Heart left ventricle (tissue), 16 donors: ENCODE measurements at regions not wholly inside any gene's neighbourhood (a gene's known extent, or its start where the extent isn't known, plus 50 kb on each side); places are given as distances from the start of the nearest gene placed in this dataset.

Source experiments
- ATAC-seq, 4 donors: fragments of 200-7000 bp; cut with Tn5 transposase; one replicate each; pipeline ENCODE4 v1.9.1; 2020 to 2022; ENCODE audit warnings: moderate library complexity in 4 of 4, mild to moderate bottlenecking in 3 of 4, moderate number of reproducible peaks in 1 of 4
- DNase-seq, 5 donors: peaks; one replicate each; pipeline ENCODE4 v3.0.0-alpha.2; 2020
- H3K27ac ChIP-seq, 12 donors: fragments of 200-600 bp; sonication (generic) in 4 of 12; one replicate each; pipeline versions ENCODE4 v1.5.0 to v1.8.0; 2016 to 2022; ENCODE audit warnings: mild to moderate bottlenecking in 2 of 12
- H3K27me3 ChIP-seq, 9 donors: fragments of 200-600 bp; sonication (generic) in 2 of 9; one replicate each; pipeline versions ENCODE4 v1.5.1 to v1.8.0; 2016 to 2022; ENCODE audit warnings: mild to moderate bottlenecking in 3 of 9
- H3K36me3 ChIP-seq, 9 donors: fragments of 200-600 bp; sonication (generic) in 2 of 9; one replicate each; pipeline versions ENCODE4 v1.5.0 to v1.8.0; 2018 to 2022; ENCODE audit warnings: mild to moderate bottlenecking in 2 of 9
- H3K4me1 ChIP-seq, 12 donors: fragments of 200-600 bp; sonication (generic) in 4 of 12; one replicate each; pipeline versions ENCODE4 v1.5.0 to v1.8.0; 2016 to 2022; ENCODE audit warnings: mild to moderate bottlenecking in 3 of 12
- H3K4me3 ChIP-seq, 12 donors: fragments of 200-600 bp; sonication (generic) in 4 of 12; one replicate each; pipeline versions ENCODE4 v1.5.0 to v1.8.0; 2017 to 2022; ENCODE audit warnings: mild to moderate bottlenecking in 9 of 12, moderate library complexity in 4 of 12
- H3K9me3 ChIP-seq, 12 donors: fragments of 200-600 bp; sonication (generic) in 4 of 12; one replicate each; pipeline versions ENCODE4 v1.5.0 to v1.8.0; 2016 to 2022; ENCODE audit warnings: mild to moderate bottlenecking in 1 of 12
- POLR2A ChIP-seq, 2 donors: fragments of 450-650 bp; IDR thresholded peaks; one replicate each; pipeline ENCODE4 v1.6.1; 2017; ENCODE audit warnings: antibody characterized with exemption in 2 of 2, mild to moderate bottlenecking in 2 of 2, moderate library complexity in 2 of 2
- WGBS, 4 donors: extraction: QIAGEN DNeasy Blood & Tissue Kit in 2 of 4; methylation state at CpG; one replicate each; pipeline versions ENCODE4 v1.1.5 to v1.1.7; 2013 to 2018; 5-methylcytosine and 5-hydroxymethylcytosine counted together
- intact Hi-C, 10 donors: fragments of 100-400 bp; cut with DNase I; formaldehyde crosslinking; loops; one replicate each; pipeline versions ENCODE4 v1.11.1 to v1.14.2; 2022
- TF ChIP-seq, protein P1 (sequence below), 12 donors: fragments of 200-600 bp; sonication (generic) in 4 of 12; IDR thresholded peaks; one replicate each; pipeline versions ENCODE4 v1.5.0 to v1.8.0; 2018 to 2022; ENCODE audit warnings: antibody characterized with exemption in 12 of 12, mild to moderate bottlenecking in 5 of 12
- donor health status: ischemic (EF 13 %, LVEDD 7.1; RV severe dilation, severe dysfunction).
- donor health status: healthy with polysubstance abuse.
- donor health status: DM: no; HTN: yes; CAD: no.
- donor health status: DM: no; HTN: no; CAD: no.
- donor health status: ischemic (EF 25% LVEDD 6.9; RV normal size, moderate dysfunction).
- donor health status: ischemic (EF 25% LVEDD 5.7; RV mildly dilated, moderate dysfunction).
- donor health status: healthy.
- donor health status: DM: yes; HTN: yes; CAD: no.
- donor health status: ischemic (EF 35%, LVEDD 5.7; RV mildly dilated, moderate dysfunction).
- donor health status: nonischemic (EF 11% LVEDD 7.7; RV severe dilation, severe dysfunction).
- donor health status: DM: yes; HTN: yes; CAD: no.
- donor health status: PGD.
- donor health status: ischemic (EF 29% LVEDD 5.4; RV normal size, mild dysfunction).
- donor health status: nonischemic (EF 23%, LVEDD 6.1; RV moderate dilation, normal function).

DNA sequence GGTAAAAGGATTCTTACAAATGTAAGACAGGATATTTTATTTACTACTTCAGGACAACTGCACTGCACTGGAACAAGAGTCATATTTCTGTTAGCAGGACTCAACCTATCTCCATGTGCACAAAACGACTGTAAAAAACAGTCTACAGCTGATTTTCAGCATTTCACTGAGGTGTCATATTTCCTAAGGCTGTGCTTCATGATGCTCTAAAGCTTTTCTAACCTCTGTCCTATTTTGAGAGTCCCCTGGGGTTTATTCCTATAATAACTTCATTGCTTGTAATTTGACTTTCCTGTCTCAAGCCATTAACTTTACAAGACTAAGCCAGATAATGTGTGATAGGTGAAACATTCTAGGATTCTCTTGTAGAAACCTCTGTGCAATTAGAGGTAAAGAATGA, 472.3 kb downstream of the HINT1 start:
- H3K4me3 ChIP-seq, result no peak overlapping the region
- H3K9me3 ChIP-seq, result no peaks in the 10 kb centered on the region
- ATAC-seq (no peak), DNase-seq (no peak)
- no peaks in the 10 kb centered on the region for H3K4me1 ChIP-seq
- no peak overlapping the region for H3K27ac ChIP-seq
- no peaks in the 10 kb centered on the region for H3K36me3 ChIP-seq
- TF ChIP-seq, protein P1, sequence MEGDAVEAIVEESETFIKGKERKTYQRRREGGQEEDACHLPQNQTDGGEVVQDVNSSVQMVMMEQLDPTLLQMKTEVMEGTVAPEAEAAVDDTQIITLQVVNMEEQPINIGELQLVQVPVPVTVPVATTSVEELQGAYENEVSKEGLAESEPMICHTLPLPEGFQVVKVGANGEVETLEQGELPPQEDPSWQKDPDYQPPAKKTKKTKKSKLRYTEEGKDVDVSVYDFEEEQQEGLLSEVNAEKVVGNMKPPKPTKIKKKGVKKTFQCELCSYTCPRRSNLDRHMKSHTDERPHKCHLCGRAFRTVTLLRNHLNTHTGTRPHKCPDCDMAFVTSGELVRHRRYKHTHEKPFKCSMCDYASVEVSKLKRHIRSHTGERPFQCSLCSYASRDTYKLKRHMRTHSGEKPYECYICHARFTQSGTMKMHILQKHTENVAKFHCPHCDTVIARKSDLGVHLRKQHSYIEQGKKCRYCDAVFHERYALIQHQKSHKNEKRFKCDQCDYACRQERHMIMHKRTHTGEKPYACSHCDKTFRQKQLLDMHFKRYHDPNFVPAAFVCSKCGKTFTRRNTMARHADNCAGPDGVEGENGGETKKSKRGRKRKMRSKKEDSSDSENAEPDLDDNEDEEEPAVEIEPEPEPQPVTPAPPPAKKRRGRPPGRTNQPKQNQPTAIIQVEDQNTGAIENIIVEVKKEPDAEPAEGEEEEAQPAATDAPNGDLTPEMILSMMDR (IDR thresholded peaks at IDR 0.05), result no peak
- no peak for TF ChIP-seq POLR2A (IDR thresholded peaks at IDR 0.05)
- WGBS, 4 donors, result 27 to 41% (median 34%) methylated on average over 1 of the region's 1 CpG
- H3K27me3 ChIP-seq, result no peaks in the 10 kb centered on the region
- intact Hi-C loops, result no loop called here

DNA sequence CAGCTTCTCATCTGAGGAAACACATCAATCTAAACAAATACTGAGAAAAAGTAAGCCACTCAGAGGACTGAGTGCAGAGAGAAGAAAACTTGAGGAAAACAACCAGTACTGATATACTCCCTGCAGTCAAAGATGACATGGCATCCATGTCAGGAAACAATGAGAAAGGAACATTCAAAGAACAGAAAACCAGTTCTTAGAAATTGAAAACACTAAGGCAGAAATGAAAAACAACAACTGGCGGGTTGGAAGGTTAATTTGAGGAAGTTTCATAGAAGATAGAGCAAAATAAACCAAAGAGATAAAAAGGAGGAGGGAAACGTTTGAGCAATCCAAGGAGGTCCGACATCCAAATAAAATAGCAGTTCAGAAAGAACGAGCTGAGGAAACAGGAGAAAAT, 475.2 kb downstream of the HINT1 start:
- no peaks in the 10 kb centered on the region for H3K4me1 ChIP-seq
- TF ChIP-seq, protein P1 (IDR thresholded peaks at IDR 0.05), result no peak
- no peak for TF ChIP-seq POLR2A (IDR thresholded peaks at IDR 0.05)
- H3K36me3 ChIP-seq, result no peaks in the 10 kb centered on the region
- no peak overlapping the region for H3K27ac ChIP-seq
- ATAC-seq (no peak), DNase-seq (no peak)
- no peaks in the 10 kb centered on the region for H3K27me3 ChIP-seq
- H3K9me3 ChIP-seq, result no peaks in the 10 kb centered on the region
- intact Hi-C loops, result no loop called here
- no peak overlapping the region for H3K4me3 ChIP-seq
- WGBS, 4 donors, result 48 to 67% (median 55%) methylated on average over 4 of the region's 4 CpGs

DNA sequence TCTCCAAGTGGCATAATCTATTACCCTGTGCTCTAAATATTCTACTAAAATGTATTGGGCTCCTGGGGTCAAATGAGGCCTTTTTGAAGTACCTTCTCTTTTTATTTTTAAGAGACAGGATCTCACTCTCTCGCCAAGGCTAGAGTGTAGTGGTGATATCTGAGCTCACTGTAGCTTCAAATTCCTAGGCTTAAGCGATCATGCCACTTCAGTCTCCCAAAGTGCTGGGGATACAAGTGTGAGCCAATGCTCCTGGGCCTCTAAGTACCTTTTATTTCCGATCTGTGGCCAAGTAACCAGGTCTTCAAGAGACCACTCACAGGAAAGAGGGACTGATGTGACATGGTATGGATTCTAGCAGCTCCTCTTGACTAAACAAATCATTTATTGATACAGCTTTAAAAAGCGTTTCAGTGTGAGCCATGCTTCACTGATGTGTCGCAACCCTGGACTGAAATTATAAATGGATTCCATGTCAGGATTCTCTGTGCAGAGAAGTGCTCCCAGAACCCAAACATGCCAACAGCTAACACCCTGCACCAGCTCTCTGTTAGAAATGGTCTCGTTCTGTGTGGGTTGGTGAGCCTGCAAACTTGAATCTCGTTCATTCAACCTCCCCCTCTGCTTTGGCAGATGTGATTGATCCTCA, 477.8 kb downstream of the HINT1 start:
- H3K36me3 ChIP-seq, result no peaks in the 10 kb centered on the region
- WGBS, 4 donors, result 59 to 68% (median 61%) methylated on average over 7 of the region's 7 CpGs
- ATAC-seq (no peak), DNase-seq (no peak)
- H3K27ac ChIP-seq, result no peak overlapping the region
- H3K9me3 ChIP-seq, result no peaks in the 10 kb centered on the region
- TF ChIP-seq, protein P1 (IDR thresholded peaks at IDR 0.05), result no peak
- no peaks in the 10 kb centered on the region for H3K4me1 ChIP-seq
- intact Hi-C loops, result no loop called here
- H3K27me3 ChIP-seq, result no peaks in the 10 kb centered on the region
- H3K4me3 ChIP-seq, result no peak overlapping the region

DNA sequence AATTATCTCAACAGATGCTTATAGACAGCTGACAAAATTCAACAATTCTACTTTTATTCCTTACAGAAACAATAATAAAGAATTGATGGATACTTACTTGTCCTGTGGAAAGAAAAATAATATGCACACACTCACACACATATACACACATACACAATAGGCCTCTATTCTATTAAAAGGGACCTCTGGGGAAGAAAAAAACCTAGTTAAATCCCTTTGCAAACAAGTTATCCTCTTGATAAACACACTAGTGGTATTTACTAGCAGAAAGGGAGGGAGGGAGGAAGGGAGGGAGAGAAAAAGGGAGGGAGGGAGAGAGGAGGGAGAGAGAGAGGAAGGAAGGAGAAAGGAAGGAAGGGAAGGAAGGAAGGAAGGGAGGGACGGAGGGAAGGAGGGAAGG, 486.4 kb downstream of the HINT1 start:
- no peaks in the 10 kb centered on the region for H3K36me3 ChIP-seq
- ATAC-seq (no peak), DNase-seq (no peak)
- H3K27me3 ChIP-seq, result no peaks in the 10 kb centered on the region
- no peak overlapping the region for H3K27ac ChIP-seq
- H3K4me1 ChIP-seq, result no peaks in the 10 kb centered on the region
- no peak for TF ChIP-seq POLR2A (IDR thresholded peaks at IDR 0.05)
- TF ChIP-seq, protein P1 (IDR thresholded peaks at IDR 0.05), result no peak
- H3K9me3 ChIP-seq, result no peaks in the 10 kb centered on the region
- intact Hi-C loops, result no loop called here
- WGBS, 4 donors, result 32 to 48% (median 44%) methylated on average over 1 of the region's 1 CpG
- H3K4me3 ChIP-seq, result no peak overlapping the region
